ENCODE measurements at regions not wholly inside any gene's neighbourhood (a gene's known extent, or its start where the extent isn't known, plus 50 kb on each side); places are given as distances from the start of the nearest gene placed in this dataset.

DNA sequence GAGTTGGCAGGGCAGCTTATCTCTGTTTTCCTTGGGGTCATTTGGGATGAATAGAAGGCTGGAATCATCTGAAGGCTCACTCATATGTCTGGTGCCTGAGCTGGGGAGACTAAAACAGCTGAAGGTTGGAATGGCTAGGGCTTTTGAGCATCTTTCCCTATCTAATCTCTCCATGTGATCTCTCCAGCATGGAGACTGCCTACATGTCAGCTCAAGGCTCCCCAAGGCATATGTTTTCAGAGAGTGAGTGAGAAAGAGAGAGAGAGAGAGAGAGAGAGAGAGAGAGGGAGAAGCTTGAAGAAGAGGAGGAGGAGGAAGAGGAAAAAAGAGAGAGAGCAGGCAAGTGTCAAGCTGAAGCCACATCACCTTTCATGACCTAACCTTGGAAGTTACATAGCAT lies 143.4 kb downstream of the EBLN2 start:
- Histone ChIP-seq H3F3A (ENCODE audit: insufficient read depth) (no peaks in the 10 kb centered on the region), H2AFZ (ENCODE audit: low read depth, low read length, severe bottlenecking) (no peak overlapping the region), H3K79me2 (ENCODE audit: insufficient read depth, low read length) (no peaks in the 10 kb centered on the region), H3K9ac (ENCODE audit: low read length) (no peak overlapping the region), H3K36me3 (ENCODE audit: low read length) (no peaks in the 10 kb centered on the region), H3K27ac (ENCODE audit: low read depth, low read length) (no peak overlapping the region), H3K27me3 (ENCODE audit: low read length) (no peaks in the 10 kb centered on the region), H3K9me3 (ENCODE audit: insufficient read depth, low read length) (no peaks in the 10 kb centered on the region), H3K4me2 (ENCODE audit: low read depth, low read length, poor library complexity, severe bottlenecking) (no peak overlapping the region), H3K4me3 (ENCODE audit: insufficient read depth, low read length, poor library complexity, severe bottlenecking) (no peak overlapping the region), H4K20me1 (ENCODE audit: low read depth, low read length) (no peaks in the 10 kb centered on the region), H3K9me2 (replicated peaks; ENCODE audit: insufficient read depth, low read length) (no peaks in the 10 kb centered on the region)
- TF ChIP-seq, protein P1, sequence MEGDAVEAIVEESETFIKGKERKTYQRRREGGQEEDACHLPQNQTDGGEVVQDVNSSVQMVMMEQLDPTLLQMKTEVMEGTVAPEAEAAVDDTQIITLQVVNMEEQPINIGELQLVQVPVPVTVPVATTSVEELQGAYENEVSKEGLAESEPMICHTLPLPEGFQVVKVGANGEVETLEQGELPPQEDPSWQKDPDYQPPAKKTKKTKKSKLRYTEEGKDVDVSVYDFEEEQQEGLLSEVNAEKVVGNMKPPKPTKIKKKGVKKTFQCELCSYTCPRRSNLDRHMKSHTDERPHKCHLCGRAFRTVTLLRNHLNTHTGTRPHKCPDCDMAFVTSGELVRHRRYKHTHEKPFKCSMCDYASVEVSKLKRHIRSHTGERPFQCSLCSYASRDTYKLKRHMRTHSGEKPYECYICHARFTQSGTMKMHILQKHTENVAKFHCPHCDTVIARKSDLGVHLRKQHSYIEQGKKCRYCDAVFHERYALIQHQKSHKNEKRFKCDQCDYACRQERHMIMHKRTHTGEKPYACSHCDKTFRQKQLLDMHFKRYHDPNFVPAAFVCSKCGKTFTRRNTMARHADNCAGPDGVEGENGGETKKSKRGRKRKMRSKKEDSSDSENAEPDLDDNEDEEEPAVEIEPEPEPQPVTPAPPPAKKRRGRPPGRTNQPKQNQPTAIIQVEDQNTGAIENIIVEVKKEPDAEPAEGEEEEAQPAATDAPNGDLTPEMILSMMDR (IDR thresholded peaks at IDR 0.05; ENCODE audit: insufficient read depth, low read length, poor library complexity, severe bottlenecking) = no peak
- no peak for TF ChIP-seq EZH2phosphoT487 (conservative IDR thresholded peaks at IDR 0.05; ENCODE audit: low read length)

DNA sequence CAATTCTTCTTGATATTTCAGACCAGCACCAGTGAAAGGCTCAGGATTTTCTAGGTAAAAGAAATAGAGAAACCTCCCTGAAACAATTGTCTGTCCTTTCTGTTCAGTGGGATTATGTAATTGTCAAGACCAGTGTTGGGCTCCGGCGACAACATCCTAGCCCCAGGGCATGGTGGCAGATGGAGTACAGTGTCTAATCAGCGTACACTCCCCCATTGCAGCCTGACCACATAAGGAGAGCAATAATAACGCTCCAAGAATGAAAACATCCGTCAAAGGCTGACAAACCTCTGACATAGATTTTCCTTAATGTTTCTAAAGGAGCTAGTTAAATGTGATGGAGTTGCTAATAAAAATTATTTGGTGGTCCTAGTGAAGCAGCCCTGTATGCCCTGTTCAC lies 144.6 kb downstream of the EBLN2 start:
- no peaks in the 10 kb centered on the region for H3K27me3 ChIP-seq (ENCODE audit: low read length)
- no peak overlapping the region for H2AFZ ChIP-seq (ENCODE audit: low read depth, low read length, severe bottlenecking)
- TF ChIP-seq, protein P1 (IDR thresholded peaks at IDR 0.05; ENCODE audit: insufficient read depth, low read length, poor library complexity, severe bottlenecking) = no peak
- TF ChIP-seq EZH2phosphoT487 (conservative IDR thresholded peaks at IDR 0.05; ENCODE audit: low read length) = no peak
- no peaks in the 10 kb centered on the region for H3F3A ChIP-seq (ENCODE audit: insufficient read depth)
- no peak overlapping the region for H3K9ac ChIP-seq (ENCODE audit: low read length)
- H3K4me3 ChIP-seq (ENCODE audit: insufficient read depth, low read length, poor library complexity, severe bottlenecking) = no peak overlapping the region
- no peak overlapping the region for H3K4me2 ChIP-seq (ENCODE audit: low read depth, low read length, poor library complexity, severe bottlenecking)
- no peaks in the 10 kb centered on the region for H3K36me3 ChIP-seq (ENCODE audit: low read length)
- no peaks in the 10 kb centered on the region for H3K9me2 ChIP-seq (replicated peaks; ENCODE audit: insufficient read depth, low read length)
- H3K79me2 ChIP-seq (ENCODE audit: insufficient read depth, low read length) = no peaks in the 10 kb centered on the region
- no peaks in the 10 kb centered on the region for H3K9me3 ChIP-seq (ENCODE audit: insufficient read depth, low read length)
- no peaks in the 10 kb centered on the region for H4K20me1 ChIP-seq (ENCODE audit: low read depth, low read length)
- H3K27ac ChIP-seq (ENCODE audit: low read depth, low read length) = no peak overlapping the region

- H3K4me3 ChIP-seq (ENCODE audit: insufficient read depth, low read length, poor library complexity, severe bottlenecking) = no peak overlapping the region
- no peaks in the 10 kb centered on the region for H3K9me3 ChIP-seq (ENCODE audit: insufficient read depth, low read length)
- TF ChIP-seq EZH2phosphoT487 (conservative IDR thresholded peaks at IDR 0.05; ENCODE audit: low read length) = no peak
- TF ChIP-seq, protein P1 (IDR thresholded peaks at IDR 0.05; ENCODE audit: insufficient read depth, low read length, poor library complexity, severe bottlenecking) = no peak
- no peaks in the 10 kb centered on the region for H4K20me1 ChIP-seq (ENCODE audit: low read depth, low read length)
- no peaks in the 10 kb centered on the region for H3F3A ChIP-seq (ENCODE audit: insufficient read depth)
- no peak overlapping the region for H3K27ac ChIP-seq (ENCODE audit: low read depth, low read length)
- H3K79me2 ChIP-seq (ENCODE audit: insufficient read depth, low read length) = no peaks in the 10 kb centered on the region
- H3K27me3 ChIP-seq (ENCODE audit: low read length) = no peaks in the 10 kb centered on the region
- H3K9me2 ChIP-seq (replicated peaks; ENCODE audit: insufficient read depth, low read length) = no peaks in the 10 kb centered on the region
- H3K9ac ChIP-seq (ENCODE audit: low read length) = no peak overlapping the region
- H3K36me3 ChIP-seq (ENCODE audit: low read length) = no peaks in the 10 kb centered on the region
- no peak overlapping the region for H2AFZ ChIP-seq (ENCODE audit: low read depth, low read length, severe bottlenecking)
- H3K4me2 ChIP-seq (ENCODE audit: low read depth, low read length, poor library complexity, severe bottlenecking) = no peak overlapping the region
Measured at GRCh38 chr3:73207946-73208440, 146.5 kb downstream of the EBLN2 start.
